NCI-H524 treated with DMSO at 0.1 percent for 48 hours (cell line): ENCODE measurements at regions not wholly inside any gene's neighbourhood (a gene's known extent, or its start where the extent isn't known, plus 50 kb on each side); places are given as distances from the start of the nearest gene placed in this dataset.
"Not testable (repeated sequence)": the region's sequence is repeated elsewhere in the genome, so short reads cannot be mapped to it uniquely, and the experiment has no call there.

Source experiments
- DNase-seq: peaks from one replicate; lab custom pipeline; 2025; lab: John Stamatoyannopoulos, UW

- no peak for DNase-seq
Measured at GRCh38 chr1:101483982-101484688, 247.3 kb downstream of the S1PR1 start.

- no peak for DNase-seq
Measured at GRCh38 chr1:101484689-101485338, 248.0 kb downstream of the S1PR1 start.

- peak; percentile 13 for DNase-seq
Measured at GRCh38 chr1:101485712-101486111, 248.9 kb downstream of the S1PR1 start.

GRCh38 chr1:101492144-101492543 is 255.3 kb downstream of the S1PR1 start:
- not testable (repeated sequence) for DNase-seq

- DNase-seq = not testable (repeated sequence)
Measured at GRCh38 chr1:101493920-101494319, 257.1 kb downstream of the S1PR1 start.

- no peak for DNase-seq
Measured at GRCh38 chr1:101496109-101496508, 259.3 kb downstream of the S1PR1 start.

GRCh38 chr1:101497881-101498559 is 261.2 kb downstream of the S1PR1 start:
- DNase-seq = no peak

GRCh38 chr1:101504106-101504505 is 267.3 kb downstream of the S1PR1 start:
- DNase-seq = not testable (repeated sequence)

- not testable (repeated sequence) for DNase-seq
Measured at GRCh38 chr1:101505240-101505639, 268.4 kb downstream of the S1PR1 start.

- DNase-seq = no peak
Measured at GRCh38 chr1:101506541-101507164, 269.8 kb downstream of the S1PR1 start.

GRCh38 chr1:101507547-101507971 is 270.7 kb downstream of the S1PR1 start:
- no peak for DNase-seq

- DNase-seq = no peak
Measured at GRCh38 chr1:101508913-101509312, 272.1 kb downstream of the S1PR1 start.

- no peak for DNase-seq
Measured at GRCh38 chr1:101509370-101509769, 272.6 kb downstream of the S1PR1 start.

GRCh38 chr1:101511202-101511891 is 274.5 kb downstream of the S1PR1 start:
- DNase-seq = no peak

- DNase-seq = peak; percentile 43
Measured at GRCh38 chr1:101520302-101520701, 283.5 kb downstream of the S1PR1 start.

GRCh38 chr1:101522486-101522885 is 285.7 kb downstream of the S1PR1 start:
- DNase-seq = no peak

- DNase-seq = no peak
Measured at GRCh38 chr1:101526813-101527212, 290.0 kb downstream of the S1PR1 start.

- DNase-seq = no peak
Measured at GRCh38 chr1:101532377-101532776, 295.6 kb downstream of the S1PR1 start.

- DNase-seq = no peak
Measured at GRCh38 chr1:101540161-101540560, 303.3 kb downstream of the S1PR1 start.

GRCh38 chr1:101546885-101547284 is 310.1 kb downstream of the S1PR1 start:
- no peak for DNase-seq

- DNase-seq = no peak
Measured at GRCh38 chr1:101547357-101547756, 310.5 kb downstream of the S1PR1 start.

GRCh38 chr1:101548376-101548775 is 311.6 kb downstream of the S1PR1 start:
- DNase-seq = no peak
